Femur (tissue), 1 donor: ENCODE measurements at regions not wholly inside any gene's neighbourhood (a gene's known extent, or its start where the extent isn't known, plus 50 kb on each side); places are given as distances from the start of the nearest gene placed in this dataset.

Experiments
- DNase-seq: peaks from one replicate; pipeline ENCODE4 v3.0.0-alpha.2; 2017

- DNase-seq: no peak
Measured at GRCh38 chr12:111073370-111073769, 153.0 kb upstream of the MYL2 start.

GRCh38 chr12:111072299-111072698 is 151.9 kb upstream of the MYL2 start:
- DNase-seq: no peak

GRCh38 chr12:111069886-111070285 is 149.5 kb upstream of the MYL2 start:
- DNase-seq: no peak

- DNase-seq: no peak
Measured at GRCh38 chr12:111068290-111068689, 147.9 kb upstream of the MYL2 start.

GRCh38 chr12:111067498-111067897 is 147.1 kb upstream of the MYL2 start:
- DNase-seq: no peak

- DNase-seq: no peak
Measured at GRCh38 chr12:111066744-111067437, 146.5 kb upstream of the MYL2 start.

- no peak for DNase-seq
Measured at GRCh38 chr12:111064982-111065381, 144.6 kb upstream of the MYL2 start.

- no peak for DNase-seq
Measured at GRCh38 chr12:111064154-111064553, 143.8 kb upstream of the MYL2 start.

GRCh38 chr12:111063295-111064026 is 143.1 kb upstream of the MYL2 start:
- DNase-seq: no peak

- DNase-seq: no peak
Measured at GRCh38 chr12:111057701-111058425, 137.5 kb upstream of the MYL2 start.

GRCh38 chr12:111056618-111057521 is 136.5 kb upstream of the MYL2 start:
- DNase-seq: no peak

- no peak for DNase-seq
Measured at GRCh38 chr12:111055181-111055880, 135.0 kb upstream of the MYL2 start.

GRCh38 chr12:111048991-111049390 is 128.6 kb upstream of the MYL2 start:
- DNase-seq: no peak

- no peak for DNase-seq
Measured at GRCh38 chr12:111046896-111047295, 126.5 kb upstream of the MYL2 start.

- DNase-seq: no peak
Measured at GRCh38 chr12:111045941-111046340, 125.6 kb upstream of the MYL2 start.

- no peak for DNase-seq
Measured at GRCh38 chr12:111041091-111041490, 120.7 kb upstream of the MYL2 start.

GRCh38 chr12:111040690-111041089 is 120.3 kb upstream of the MYL2 start:
- DNase-seq: no peak

GRCh38 chr12:111038941-111039340 is 118.6 kb upstream of the MYL2 start:
- no peak for DNase-seq

GRCh38 chr12:111038077-111038476 is 117.7 kb upstream of the MYL2 start:
- DNase-seq: no peak

GRCh38 chr12:111037047-111037446 is 116.7 kb upstream of the MYL2 start:
- no peak for DNase-seq

- DNase-seq: no peak
Measured at GRCh38 chr12:111035578-111036301, 115.4 kb upstream of the MYL2 start.
